Muscle of leg (tissue), 3 donors: ENCODE measurements at regions not wholly inside any gene's neighbourhood (a gene's known extent, or its start where the extent isn't known, plus 50 kb on each side); places are given as distances from the start of the nearest gene placed in this dataset.
A peak's percentile ranks its signal among the peaks of the same experiment; 100 is the strongest.

Source experiments
- DNase-seq: peaks from one replicate; pipeline ENCODE4 v3.0.0; 2013
- H3K27ac ChIP-seq: one replicate; pipeline ENCODE4 v1.5.1; 2013; ENCODE audit warnings: mild to moderate bottlenecking, low read length, control low read depth
- H3K27me3 ChIP-seq: one replicate; pipeline ENCODE4 v1.6.1; 2013; ENCODE audit warnings: low read length; ENCODE audit not compliant: control insufficient read depth, insufficient read depth
- H3K36me3 ChIP-seq: one replicate; pipeline ENCODE4 v1.6.1; 2013; ENCODE audit warnings: low read length; ENCODE audit not compliant: control insufficient read depth, insufficient read depth
- H3K4me1 ChIP-seq: one replicate; pipeline ENCODE4 v1.6.1; 2013; ENCODE audit warnings: low read length; ENCODE audit not compliant: control insufficient read depth, insufficient read depth
- H3K4me3 ChIP-seq: one replicate; pipeline ENCODE4 v1.5.1; 2013; ENCODE audit warnings: low read length, control low read depth
- H3K9me3 ChIP-seq: replicated peaks from 2 replicates; pipeline ENCODE4 v1.6.1; 2013; ENCODE audit warnings: low read depth, low read length; ENCODE audit not compliant: control insufficient read depth
- WGBS: methylation state at CpG from one replicate; pipeline ENCODE4 v1.1.5; 2013; ENCODE audit warnings: missing lambda C conversion rate; ENCODE audit not compliant: insufficient coverage; 5-methylcytosine and 5-hydroxymethylcytosine counted together

DNA sequence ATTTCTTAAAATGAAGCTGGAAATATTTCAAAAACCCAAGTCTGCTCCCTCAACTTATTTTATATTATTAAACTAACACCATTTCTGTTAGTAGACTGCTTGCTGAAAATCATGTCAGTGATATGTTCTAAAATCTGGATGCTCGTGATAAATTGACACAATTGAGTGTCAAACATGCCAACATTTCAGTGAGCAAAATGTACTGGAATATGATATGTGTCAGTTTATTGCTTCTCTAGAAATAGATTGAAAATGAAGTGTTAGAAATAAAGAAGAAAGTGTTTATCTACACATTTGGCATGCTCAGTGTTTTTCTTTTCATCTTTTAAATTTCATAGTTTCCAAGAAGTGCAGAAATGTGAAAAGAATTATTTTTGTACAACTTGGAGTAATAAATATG lies 624.6 kb downstream of the SI start:
- Histone ChIP-seq H3K4me1 (no peaks in the 10 kb centered on the region), H3K36me3 (no peaks in the 10 kb centered on the region), H3K27ac (no peak overlapping the region), H3K9me3 (peaks cover 7% of the 10 kb centered on the region), H3K4me3 (no peak overlapping the region), H3K27me3 (no peaks in the 10 kb centered on the region)
- WGBS: no CpG with 5 or more reads among the region's 1 CpG
- no peak for DNase-seq

DNA sequence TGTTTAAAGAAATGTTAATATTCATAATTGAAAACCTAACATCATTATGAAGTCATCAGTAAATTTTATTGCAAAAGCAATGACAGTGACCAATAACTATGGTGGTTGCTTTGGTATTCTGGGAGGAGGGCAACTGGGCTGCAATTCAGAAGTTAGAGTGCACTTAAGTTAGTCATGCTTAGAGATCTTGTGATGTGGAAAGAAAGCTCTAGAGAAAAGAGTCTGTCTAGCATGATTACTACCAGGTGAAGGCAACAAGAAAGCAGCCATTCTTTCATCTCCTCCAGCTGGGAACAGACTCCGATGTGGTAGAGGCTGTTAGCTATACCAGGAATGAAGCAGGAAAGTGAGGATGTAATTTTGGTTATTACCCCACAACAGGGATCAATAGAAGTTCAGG lies 625.6 kb downstream of the SI start:
- peaks cover 11% of the 10 kb centered on the region for H3K9me3 ChIP-seq
- no peak overlapping the region for H3K27ac ChIP-seq
- H3K36me3 ChIP-seq: no peaks in the 10 kb centered on the region
- H3K27me3 ChIP-seq: no peaks in the 10 kb centered on the region
- no CpG with 5 or more reads among the region's 1 CpG for WGBS
- H3K4me3 ChIP-seq: no peak overlapping the region
- H3K4me1 ChIP-seq: no peaks in the 10 kb centered on the region
- no peak for DNase-seq

DNA sequence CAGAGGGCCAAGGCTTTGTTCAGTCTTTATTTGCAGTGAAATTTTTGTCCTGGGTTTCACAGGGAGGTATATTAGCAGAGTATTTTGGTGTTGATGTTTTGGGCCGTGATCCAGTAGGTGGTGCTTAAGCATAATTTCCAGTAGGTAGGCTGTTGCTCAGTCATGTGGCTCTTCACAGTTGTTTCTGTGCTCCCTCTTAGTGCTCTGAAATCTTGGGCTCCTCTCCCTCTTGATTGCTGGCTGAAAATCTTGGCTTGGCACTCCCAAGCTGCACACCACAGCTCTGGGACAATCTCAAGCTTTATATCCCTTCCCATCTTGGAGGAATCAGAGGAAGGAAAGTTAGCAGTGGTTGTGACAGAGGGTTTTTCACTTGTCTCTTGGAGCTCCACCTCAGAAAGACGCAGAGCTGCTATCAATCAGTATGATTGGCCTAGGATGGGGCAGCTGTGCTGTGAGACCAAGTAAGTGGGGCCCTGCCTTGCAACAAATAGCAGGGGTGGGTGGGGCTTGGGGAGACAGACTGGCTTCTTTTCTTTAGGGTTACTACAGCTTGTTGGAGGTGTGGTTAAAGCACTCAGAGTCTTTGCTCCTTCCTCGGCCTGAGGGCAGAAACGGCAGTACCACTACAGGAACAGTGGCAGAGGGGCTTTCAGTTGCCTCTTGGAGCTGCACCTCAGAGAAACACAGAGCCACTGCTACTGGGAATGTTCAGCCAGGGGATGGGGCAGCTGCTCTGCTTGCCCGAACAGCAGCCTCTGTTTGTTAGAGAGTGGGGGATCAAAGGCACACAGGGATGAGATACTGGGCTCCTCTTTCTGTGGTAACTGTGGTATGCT lies 627.0 kb downstream of the SI start:
- WGBS: 77% methylated on average over 4 of the region's 5 CpGs
- DNase-seq: peak; percentile 22
- Histone ChIP-seq H3K4me1 (no peaks in the 10 kb centered on the region), H3K9me3 (peaks cover 11% of the 10 kb centered on the region), H3K4me3 (no peak overlapping the region), H3K27me3 (no peaks in the 10 kb centered on the region), H3K36me3 (no peaks in the 10 kb centered on the region), H3K27ac (no peak overlapping the region)

DNA sequence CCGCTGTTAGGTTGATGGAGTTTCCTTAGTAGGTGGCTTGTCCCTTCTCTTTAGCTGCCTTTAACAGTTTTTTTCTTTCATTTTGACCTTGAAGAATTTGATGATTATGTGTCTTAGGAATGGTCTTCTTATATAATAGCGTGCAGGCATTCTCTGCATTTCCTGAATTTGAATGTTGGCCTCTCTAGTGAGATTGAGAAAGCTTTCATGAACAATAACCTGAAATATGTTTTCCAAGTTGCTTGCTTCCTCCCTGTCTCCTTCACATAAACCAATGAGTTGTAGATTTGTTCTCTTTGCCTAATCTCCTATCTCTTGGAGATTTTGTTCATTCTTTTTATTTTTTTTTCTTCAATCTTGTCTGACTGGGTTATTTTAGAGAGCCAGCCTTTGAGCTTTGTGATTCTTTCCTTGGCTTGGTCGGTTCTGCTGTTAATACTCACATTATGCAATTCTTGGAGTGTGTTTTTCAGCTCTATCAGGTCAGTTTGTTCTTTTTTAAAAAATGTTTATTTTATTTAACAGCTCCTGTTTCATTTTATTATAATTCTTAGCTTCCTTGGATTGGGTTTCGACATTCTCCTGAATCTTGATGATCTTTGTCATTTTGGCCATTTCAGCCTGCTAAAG lies 627.9 kb downstream of the SI start:
- Histone ChIP-seq H3K36me3 (no peaks in the 10 kb centered on the region), H3K4me1 (no peaks in the 10 kb centered on the region), H3K9me3 (peaks cover 13% of the 10 kb centered on the region), H3K4me3 (no peak overlapping the region), H3K27me3 (no peaks in the 10 kb centered on the region), H3K27ac (no peak overlapping the region)
- no CpG with 5 or more reads among the region's 4 CpGs for WGBS
- peak; percentile 9 for DNase-seq

GRCh38 chr3:164419220-164419619 lies 659.1 kb downstream of the SI start:
- Histone ChIP-seq H3K27ac (no peak overlapping the region), H3K4me3 (no peak overlapping the region), H3K9me3 (no peaks in the 10 kb centered on the region), H3K36me3 (no peaks in the 10 kb centered on the region), H3K27me3 (no peaks in the 10 kb centered on the region), H3K4me1 (no peaks in the 10 kb centered on the region)
- no peak for DNase-seq
- no CpG with 5 or more reads among the region's 1 CpG for WGBS

DNA sequence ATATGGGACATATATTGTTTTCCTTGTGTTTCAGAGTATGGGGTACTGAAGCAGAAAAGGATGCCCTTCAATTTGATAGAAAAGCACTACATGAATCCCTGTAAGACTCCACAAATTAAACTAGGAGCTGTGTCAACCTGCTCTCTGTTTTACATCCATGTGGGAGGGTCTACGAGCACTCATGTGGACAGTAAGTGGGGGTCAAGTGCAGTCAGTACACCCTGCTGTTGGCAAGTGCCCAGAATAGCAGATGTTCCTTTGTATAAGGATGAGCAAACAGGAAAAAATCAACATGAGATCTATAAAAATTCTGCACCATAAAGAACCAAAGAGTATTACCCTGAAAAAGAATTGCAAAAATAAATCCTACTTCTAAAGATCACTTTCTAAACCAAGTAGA lies 659.9 kb downstream of the SI start:
- no CpG with 5 or more reads among the region's 1 CpG for WGBS

DNA sequence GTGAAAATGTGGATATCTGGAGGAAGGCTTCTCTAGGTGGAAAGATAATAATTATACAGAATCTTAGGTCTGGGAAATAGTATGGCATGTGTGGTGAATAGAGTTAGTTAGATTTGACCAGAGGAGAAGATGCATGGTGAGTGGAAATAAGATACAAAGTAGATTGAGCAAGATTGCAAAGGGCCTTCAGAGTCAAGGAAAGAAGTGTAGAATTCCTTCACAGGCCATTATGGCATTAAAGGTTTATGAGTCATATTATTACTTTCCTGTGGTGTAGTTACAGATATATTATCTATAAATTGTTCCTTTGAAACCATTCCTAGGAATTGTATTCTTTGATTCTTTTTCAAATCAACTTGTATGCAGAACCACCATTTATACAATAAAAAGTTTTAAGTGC lies 660.3 kb downstream of the SI start:
- Histone ChIP-seq H3K9me3 (no peaks in the 10 kb centered on the region), H3K4me3 (no peak overlapping the region), H3K27ac (no peak overlapping the region), H3K4me1 (no peaks in the 10 kb centered on the region), H3K36me3 (no peaks in the 10 kb centered on the region), H3K27me3 (no peaks in the 10 kb centered on the region)
- no peak for DNase-seq

More for the DNA sequence above, 659.9 kb downstream of the SI start:
- no peaks in the 10 kb centered on the region for H3K9me3 ChIP-seq
- DNase-seq: peak; percentile 50
- H3K27me3 ChIP-seq: no peaks in the 10 kb centered on the region
- no peak overlapping the region for H3K27ac ChIP-seq
- H3K36me3 ChIP-seq: no peaks in the 10 kb centered on the region
- H3K4me1 ChIP-seq: no peaks in the 10 kb centered on the region
- no peak overlapping the region for H3K4me3 ChIP-seq

- DNase-seq: peak; percentile 6
- H3K9me3 ChIP-seq: no peaks in the 10 kb centered on the region
- H3K4me1 ChIP-seq: no peaks in the 10 kb centered on the region
- H3K4me3 ChIP-seq: no peak overlapping the region
- no peak overlapping the region for H3K27ac ChIP-seq
- H3K36me3 ChIP-seq: no peaks in the 10 kb centered on the region
- no peaks in the 10 kb centered on the region for H3K27me3 ChIP-seq
- WGBS: no CpG with 5 or more reads among the region's 3 CpGs
Observed at GRCh38 chr3:164416491-164417222, 661.6 kb downstream of the SI start.

DNA sequence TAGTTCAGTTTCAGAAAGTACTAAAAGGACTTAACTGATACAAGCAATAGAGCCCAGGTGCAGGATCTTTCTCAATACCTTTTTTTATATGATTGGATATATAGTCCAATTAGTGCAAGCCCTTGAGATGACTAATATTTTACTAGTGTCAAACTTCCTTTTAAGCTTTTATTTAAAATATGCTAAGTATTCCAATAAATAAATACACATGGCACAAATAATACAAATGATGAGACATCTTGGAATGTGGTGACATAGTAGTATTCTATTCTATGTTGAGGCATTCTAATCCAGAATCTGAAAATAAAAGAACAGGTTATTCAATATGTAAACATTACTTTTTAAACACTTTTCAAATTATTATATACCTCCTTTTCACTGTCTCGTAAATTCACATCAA lies 670.0 kb downstream of the SI start:
- H3K4me3 ChIP-seq: no peak overlapping the region
- H3K27me3 ChIP-seq: no peaks in the 10 kb centered on the region
- H3K4me1 ChIP-seq: no peaks in the 10 kb centered on the region
- H3K27ac ChIP-seq: no peak overlapping the region
- no peaks in the 10 kb centered on the region for H3K9me3 ChIP-seq
- WGBS: no CpG with 5 or more reads among the region's 1 CpG
- DNase-seq: no peak
- H3K36me3 ChIP-seq: no peaks in the 10 kb centered on the region

DNA sequence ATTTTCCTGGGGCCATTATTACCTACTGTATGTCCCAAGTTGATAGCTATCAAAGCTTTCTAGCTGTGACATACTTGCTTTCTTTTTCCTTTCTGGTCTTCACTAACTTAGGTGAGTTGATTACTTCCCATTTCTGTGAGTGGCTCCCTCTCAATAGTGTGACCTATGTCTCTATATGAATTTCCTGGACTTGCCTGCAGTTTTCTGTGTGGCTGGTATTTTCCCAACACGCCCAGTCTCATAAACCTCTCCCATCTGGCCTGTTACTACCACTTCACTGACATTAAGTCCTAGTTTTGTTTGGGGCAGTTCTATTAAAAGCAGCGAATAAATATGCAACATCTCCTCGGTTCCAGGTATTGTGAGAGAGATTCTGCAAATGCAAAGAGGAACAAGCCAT lies 671.2 kb downstream of the SI start:
- H3K27me3 ChIP-seq: no peaks in the 10 kb centered on the region
- H3K27ac ChIP-seq: no peak overlapping the region
- H3K9me3 ChIP-seq: no peaks in the 10 kb centered on the region
- DNase-seq: no peak
- no peak overlapping the region for H3K4me3 ChIP-seq
- no peaks in the 10 kb centered on the region for H3K36me3 ChIP-seq
- WGBS: no CpG with 5 or more reads among the region's 3 CpGs
- H3K4me1 ChIP-seq: no peaks in the 10 kb centered on the region
